HG03460 (cell line): ENCODE measurements at regions not wholly inside any gene's neighbourhood (a gene's known extent, or its start where the extent isn't known, plus 50 kb on each side); places are given as distances from the start of the nearest gene placed in this dataset.

Experiments used
- ATAC-seq: cut with Tn5 transposase; IDR thresholded peaks from one replicate; pipeline ENCODE4 v1.9.1; 2021; ENCODE audit not compliant: unreplicated experiment

DNA sequence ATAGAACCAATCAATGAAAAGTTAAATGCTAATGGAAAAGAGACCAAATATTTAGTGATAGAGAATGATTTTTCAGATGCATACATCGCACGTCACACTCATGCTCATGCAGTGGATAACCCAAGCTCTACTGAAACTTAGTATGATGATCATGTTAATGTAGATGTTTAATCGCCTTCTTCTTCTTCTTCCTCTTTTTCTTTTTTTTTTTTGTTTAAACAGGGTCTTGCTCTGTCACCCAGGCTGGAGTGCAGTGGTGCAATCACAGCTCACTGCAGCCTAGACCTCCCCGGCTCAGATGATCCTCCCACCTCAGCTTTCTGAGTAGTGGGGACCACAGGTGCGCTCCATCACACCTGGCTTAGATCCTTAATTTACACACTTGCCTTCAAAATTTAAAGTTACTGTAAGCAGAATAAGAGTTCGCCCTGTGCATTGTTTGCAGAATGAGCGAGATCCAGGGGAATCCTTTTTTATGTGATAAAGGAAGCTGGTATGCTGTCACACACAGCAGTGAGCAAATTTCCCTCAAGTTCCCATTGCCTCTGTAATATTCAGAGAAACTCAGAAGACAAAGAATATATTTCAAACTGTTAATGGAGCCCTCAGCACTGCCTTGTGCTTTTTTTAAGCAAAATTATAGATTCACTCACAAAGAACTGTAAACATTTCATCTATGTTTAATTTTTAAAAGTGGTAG is 194.2 kb upstream of the SGK1 start:
- ATAC-seq, result no peak

DNA sequence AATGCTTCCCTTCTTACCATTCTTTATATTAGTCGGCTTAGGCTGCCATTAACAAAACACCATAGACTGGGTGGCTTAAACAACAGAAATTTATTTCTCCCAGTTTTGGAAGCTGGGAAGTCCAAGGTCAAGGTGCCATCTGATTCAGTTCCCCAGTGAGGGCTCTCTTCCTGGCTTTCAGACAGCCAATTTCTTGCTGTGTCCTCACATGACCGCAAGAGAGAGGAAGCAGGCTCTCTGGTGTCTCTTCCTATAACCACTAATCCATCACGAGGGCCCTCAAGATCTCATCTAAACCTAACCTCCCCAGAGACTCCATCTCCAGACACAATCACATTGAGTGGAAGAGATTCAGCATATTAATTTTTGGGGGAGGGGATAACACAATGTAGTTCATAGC is 193.0 kb upstream of the SGK1 start:
- ATAC-seq, result no peak

DNA sequence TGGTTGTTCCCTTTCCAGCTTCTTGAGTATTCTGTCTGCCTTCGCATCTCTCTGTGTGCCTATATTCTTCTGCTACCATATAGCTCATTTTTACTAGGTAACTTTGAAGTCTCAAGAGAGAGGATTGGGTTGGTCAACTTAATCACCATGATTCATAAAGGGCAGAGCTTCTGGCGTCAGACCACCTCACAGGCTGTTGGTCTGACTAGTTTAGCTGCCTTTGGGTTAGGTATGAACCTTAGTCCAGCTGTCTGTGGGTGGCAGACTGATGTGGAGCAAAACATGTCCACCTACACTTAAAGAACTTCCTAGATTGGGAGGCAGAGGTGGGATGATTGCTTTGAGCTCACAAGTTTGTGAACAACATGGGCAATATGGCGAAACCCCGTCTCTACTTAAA is 192.2 kb upstream of the SGK1 start:
- ATAC-seq, result no peak

- no peak for ATAC-seq
These were observed 191.1 kb upstream of the SGK1 start for GRCh38 chr6:134508862-134509498.

DNA sequence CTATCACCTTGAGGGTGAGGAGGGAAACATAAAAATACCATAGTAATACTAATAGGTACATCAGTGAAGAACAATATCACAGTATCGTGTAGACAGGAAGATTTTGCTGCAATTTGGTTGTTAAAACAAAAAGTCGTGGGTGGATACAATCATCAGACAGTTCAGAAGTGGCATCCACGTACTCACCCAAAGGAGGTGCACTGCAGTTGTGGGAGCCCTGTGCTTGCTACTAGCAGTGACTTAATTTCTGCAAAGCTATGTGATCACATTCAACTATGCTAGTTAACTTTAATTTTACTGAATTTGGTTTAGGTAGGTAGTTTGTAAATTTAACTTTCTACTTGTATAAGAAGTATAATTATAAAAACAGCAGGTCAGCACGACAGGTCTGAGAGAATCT is 188.2 kb upstream of the SGK1 start:
- no peak for ATAC-seq

DNA sequence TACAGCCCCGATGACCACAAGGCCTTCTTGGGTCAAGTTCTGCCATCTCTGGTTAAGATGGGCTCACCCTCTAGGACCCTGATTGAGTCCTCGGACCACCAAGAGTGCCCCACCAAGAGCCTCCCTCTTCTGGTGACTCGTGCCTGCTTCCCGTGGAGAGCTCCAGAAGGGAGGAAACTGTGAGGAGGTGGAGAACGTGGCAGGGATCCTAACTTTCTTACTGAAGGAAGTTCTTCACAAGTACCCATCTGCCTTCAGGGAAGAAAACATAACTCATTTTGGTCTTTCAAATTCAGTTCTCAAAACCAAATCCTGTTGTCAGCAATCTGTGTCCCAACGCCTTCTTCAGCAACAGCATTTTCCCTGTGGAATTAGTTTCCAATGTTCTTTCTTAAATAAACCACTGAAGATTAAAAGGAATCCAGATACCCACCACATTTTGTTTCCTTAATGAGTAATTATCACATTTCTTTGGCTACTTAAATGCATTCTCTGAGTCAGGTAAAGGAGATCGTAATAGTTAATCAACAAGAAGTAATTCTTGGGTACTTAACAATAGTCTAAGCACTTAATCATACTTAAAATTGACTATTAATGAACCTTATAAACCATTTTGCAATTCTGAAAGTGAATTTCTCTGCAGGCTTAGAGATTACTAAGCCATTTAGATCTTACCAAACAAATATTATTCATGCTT is 185.8 kb upstream of the SGK1 start:
- ATAC-seq, result no peak

DNA sequence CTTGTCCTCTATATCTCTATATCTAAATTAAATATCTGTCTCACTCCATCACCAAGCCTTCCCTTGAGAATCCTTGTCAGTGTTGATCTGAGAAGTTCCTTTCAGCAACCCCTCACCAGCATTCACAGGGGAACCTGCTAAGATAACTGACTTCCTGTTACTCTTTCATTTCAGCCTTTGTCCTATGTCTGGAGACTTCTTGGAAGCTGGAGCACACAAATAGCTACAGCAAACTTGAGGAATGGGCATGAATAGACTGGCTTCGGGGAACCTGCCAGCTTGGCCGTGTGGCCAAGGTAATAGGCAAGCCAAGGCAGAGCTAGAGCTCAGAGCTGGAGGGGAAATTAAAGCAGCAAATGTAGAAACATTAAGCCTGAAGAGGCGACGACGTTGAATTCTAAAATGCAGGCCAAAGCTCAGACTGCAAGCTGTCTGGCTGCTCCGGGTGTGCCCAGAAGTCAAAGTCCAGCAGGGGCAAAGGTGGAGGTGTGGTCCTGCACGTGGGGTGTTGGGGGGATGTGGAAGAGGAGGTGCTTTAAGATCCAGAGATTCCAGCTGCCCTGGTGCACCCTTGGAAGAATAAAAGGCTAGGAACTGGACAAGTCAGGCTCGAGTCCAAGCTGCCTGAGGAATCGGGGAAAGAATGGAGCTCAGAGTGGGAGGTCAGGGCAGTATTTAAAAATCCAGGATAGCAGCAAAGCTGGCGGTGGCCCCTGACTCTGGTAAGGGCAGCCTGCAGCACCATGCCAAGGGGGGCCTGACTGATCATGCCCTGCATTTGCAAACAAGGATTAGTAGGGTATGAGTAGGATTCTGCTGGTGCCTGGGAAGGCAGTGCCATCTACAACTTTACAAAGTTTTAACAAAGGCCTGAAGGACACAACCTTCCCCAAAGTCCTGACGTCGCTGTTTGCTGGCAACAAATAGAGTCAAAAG is 185.0 kb upstream of the SGK1 start:
- ATAC-seq, result no peak

DNA sequence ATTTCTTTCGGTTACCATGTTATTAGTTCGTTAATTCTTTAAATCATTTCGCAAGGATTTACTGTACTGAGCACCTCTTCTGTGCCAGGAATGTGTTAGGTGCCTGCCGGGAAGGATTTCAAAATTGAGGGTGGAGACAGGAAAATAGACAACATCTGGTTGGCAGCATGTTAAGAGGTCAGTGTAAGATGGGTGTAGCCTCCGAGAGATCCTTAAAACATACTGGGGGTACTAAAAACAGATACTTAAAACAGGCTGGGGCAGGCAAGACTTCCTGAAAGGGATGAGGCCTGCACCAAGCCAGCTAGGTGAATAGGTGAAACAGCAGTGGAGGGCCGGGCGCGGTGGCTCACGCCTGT is 178.0 kb upstream of the SGK1 start:
- no peak for ATAC-seq

- ATAC-seq, result no peak
These were observed 177.4 kb upstream of the SGK1 start for GRCh38 chr6:134495203-134495889.

DNA sequence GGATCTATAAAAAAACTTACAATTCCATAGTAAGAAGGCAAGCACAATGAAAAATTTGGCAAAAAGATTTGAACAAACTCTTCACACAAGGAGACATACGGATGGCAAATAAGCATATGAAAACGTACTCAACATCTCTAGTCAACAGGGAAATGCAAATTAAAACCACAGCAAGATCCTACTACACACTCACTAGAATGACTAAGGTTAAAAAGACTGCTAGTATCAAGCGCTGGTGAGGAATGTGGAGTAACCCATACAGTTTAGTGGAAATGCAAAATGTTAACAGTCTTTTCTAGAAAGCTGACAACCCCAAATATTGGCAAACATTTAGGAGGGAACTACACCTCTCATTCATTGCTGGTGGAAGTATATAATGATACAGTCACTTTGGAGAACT is 175.9 kb upstream of the SGK1 start:
- no peak for ATAC-seq

GRCh38 chr6:134491477-134491876 is 173.6 kb upstream of the SGK1 start:
- no peak for ATAC-seq

GRCh38 chr6:134482593-134483270 is 164.8 kb upstream of the SGK1 start:
- no peak for ATAC-seq

GRCh38 chr6:134481966-134482365 is 164.1 kb upstream of the SGK1 start:
- no peak for ATAC-seq

- no peak for ATAC-seq
These were observed 162.7 kb upstream of the SGK1 start for GRCh38 chr6:134480593-134480992.

- no peak for ATAC-seq
These were observed 161.0 kb upstream of the SGK1 start for GRCh38 chr6:134478764-134479399.

- no peak for ATAC-seq
These were observed 160.2 kb upstream of the SGK1 start for GRCh38 chr6:134477991-134478635.

DNA sequence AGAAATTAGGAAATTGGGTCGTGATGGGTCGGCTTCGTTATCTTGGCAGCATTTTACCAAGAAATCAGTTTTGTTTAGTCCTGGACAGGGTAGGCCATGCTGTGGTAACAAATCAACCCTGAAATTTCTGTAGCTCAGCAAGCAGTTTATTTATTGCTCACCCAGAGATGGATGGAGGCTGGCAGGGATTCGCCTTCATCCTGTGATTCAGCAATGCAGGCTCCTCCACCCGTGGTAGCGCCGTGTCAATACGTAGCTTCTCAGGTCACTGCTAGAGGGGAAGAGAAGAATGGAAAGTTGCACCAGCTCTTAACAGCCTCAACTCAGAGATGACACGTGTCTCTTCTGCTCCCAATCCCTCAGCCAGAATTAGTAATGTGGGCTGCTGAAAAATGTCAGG is 157.0 kb upstream of the SGK1 start:
- no peak for ATAC-seq

- ATAC-seq, result no peak
These were observed 154.7 kb upstream of the SGK1 start for GRCh38 chr6:134472661-134473060.

- no peak for ATAC-seq
These were observed 154.1 kb upstream of the SGK1 start for GRCh38 chr6:134472046-134472445.
